Lower lobe of right lung (tissue), 2 donors: ENCODE measurements at regions not wholly inside any gene's neighbourhood (a gene's known extent, or its start where the extent isn't known, plus 50 kb on each side); places are given as distances from the start of the nearest gene placed in this dataset.
"Not testable (repeated sequence)": the region's sequence is repeated elsewhere in the genome, so short reads cannot be mapped to it uniquely, and the experiment has no call there.

Source experiments
- ATAC-seq, 2 donors: fragments of 200-7000 bp; cut with Tn5 transposase; one replicate each; pipeline ENCODE4 v1.9.1; 2020 to 2022; ENCODE audit warnings: mild to moderate bottlenecking in 2 of 2, moderate library complexity in 2 of 2
- DNase-seq: peaks from one replicate; pipeline ENCODE4 v3.0.0-alpha.2; 2020
- H3K27ac ChIP-seq: fragments of 200-600 bp; one replicate; pipeline ENCODE4 v1.8.0; 2022
- H3K27me3 ChIP-seq: fragments of 200-600 bp; one replicate; pipeline ENCODE4 v1.8.0; 2022; ENCODE audit warnings: low read depth
- H3K36me3 ChIP-seq: fragments of 200-600 bp; one replicate; pipeline ENCODE4 v1.8.0; 2022; ENCODE audit warnings: mild to moderate bottlenecking
- H3K4me1 ChIP-seq: fragments of 200-600 bp; one replicate; pipeline ENCODE4 v1.8.0; 2022
- H3K4me3 ChIP-seq: fragments of 200-600 bp; one replicate; pipeline ENCODE4 v1.8.0; 2022; ENCODE audit warnings: mild to moderate bottlenecking
- H3K9me3 ChIP-seq: fragments of 200-600 bp; one replicate; pipeline ENCODE4 v1.8.0; 2022
- CTCF ChIP-seq: fragments of 200-600 bp; IDR thresholded peaks from one replicate; pipeline ENCODE4 v1.8.0; 2022; ENCODE audit warnings: antibody characterized with exemption, mild to moderate bottlenecking
- intact Hi-C: fragments of 100-400 bp; cut with DNase I; formaldehyde crosslinking; loops from one replicate; pipeline ENCODE4 v1.11.0; 2022
- donor health status: DM: no; HTN: yes; CAD: no; lungs with severe emphysema.

- intact Hi-C loops = no loop called here
- no peak for TF ChIP-seq CTCF
- DNase-seq (no peak), ATAC-seq (no peak)
- Histone ChIP-seq H3K36me3 (no peaks in the 10 kb centered on the region), H3K4me1 (no peaks in the 10 kb centered on the region), H3K27me3 (no peaks in the 10 kb centered on the region), H3K9me3 (peaks cover 3% of the 10 kb centered on the region), H3K27ac (no peak overlapping the region), H3K4me3 (no peak overlapping the region)
These were observed 834.5 kb downstream of the ZPLD1 start for GRCh38 chr3:103269287-103269686.

GRCh38 chr3:103271575-103271974, 836.8 kb downstream of the ZPLD1 start:
- Histone ChIP-seq H3K4me3 (no peak overlapping the region), H3K27ac (no peak overlapping the region), H3K4me1 (no peaks in the 10 kb centered on the region), H3K27me3 (no peaks in the 10 kb centered on the region), H3K9me3 (peaks cover 3% of the 10 kb centered on the region), H3K36me3 (no peaks in the 10 kb centered on the region)
- TF ChIP-seq CTCF = no peak
- ATAC-seq (no peak), DNase-seq (no peak)
- intact Hi-C loops = no loop called here

- intact Hi-C loops = no loop called here
- TF ChIP-seq CTCF = no peak
- Histone ChIP-seq H3K36me3 (no peaks in the 10 kb centered on the region), H3K4me3 (no peak overlapping the region), H3K4me1 (no peaks in the 10 kb centered on the region), H3K27ac (no peak overlapping the region), H3K9me3 (no peaks in the 10 kb centered on the region), H3K27me3 (no peaks in the 10 kb centered on the region)
- ATAC-seq (no peak), DNase-seq (no peak)
These were observed 861.3 kb downstream of the ZPLD1 start for GRCh38 chr3:103295974-103296570.

GRCh38 chr3:103297502-103297901, 862.7 kb downstream of the ZPLD1 start:
- H3K27ac ChIP-seq, H3K4me1 ChIP-seq, H3K27me3 ChIP-seq, ATAC-seq, DNase-seq, intact Hi-C loops, H3K4me3 ChIP-seq, H3K9me3 ChIP-seq, H3K36me3 ChIP-seq: not testable (repeated sequence)

- intact Hi-C loops = no loop called here
- H3K27me3 ChIP-seq = no peaks in the 10 kb centered on the region
- no peak for DNase-seq
These were observed 871.3 kb downstream of the ZPLD1 start for GRCh38 chr3:103306104-103306503.

GRCh38 chr3:103308921-103309320, 874.1 kb downstream of the ZPLD1 start:
- no peak for TF ChIP-seq CTCF

More at GRCh38 chr3:103306104-103306503, 871.3 kb downstream of the ZPLD1 start:
- H3K4me1 ChIP-seq = no peaks in the 10 kb centered on the region
- no peak for TF ChIP-seq CTCF
- ATAC-seq = no peak
- H3K36me3 ChIP-seq = no peaks in the 10 kb centered on the region
- H3K27ac ChIP-seq = no peak overlapping the region
- H3K4me3 ChIP-seq = no peak overlapping the region
- no peaks in the 10 kb centered on the region for H3K9me3 ChIP-seq

More at GRCh38 chr3:103308921-103309320, 874.1 kb downstream of the ZPLD1 start:
- Histone ChIP-seq H3K9me3 (no peaks in the 10 kb centered on the region), H3K27ac (no peak overlapping the region), H3K27me3 (no peaks in the 10 kb centered on the region), H3K36me3 (no peaks in the 10 kb centered on the region), H3K4me3 (no peak overlapping the region), H3K4me1 (no peaks in the 10 kb centered on the region)
- no peak for ATAC-seq
- intact Hi-C loops = no loop called here
- DNase-seq = no peak
